Prostate gland (tissue), 2 donors: ENCODE measurements at regions not wholly inside any gene's neighbourhood (a gene's known extent, or its start where the extent isn't known, plus 50 kb on each side); places are given as distances from the start of the nearest gene placed in this dataset.

Experiments
- POLR2A ChIP-seq: fragments of 450-650 bp; IDR thresholded peaks from one replicate; pipeline ENCODE4 v1.6.1; 2016; ENCODE audit warnings: antibody characterized with exemption, mild to moderate bottlenecking
- POLR2AphosphoS5 ChIP-seq: sonication (generic); formaldehyde crosslinking; IDR thresholded peaks from one replicate; pipeline ENCODE4 v1.6.1; 2017; ENCODE audit warnings: antibody characterized with exemption
- TF ChIP-seq, protein P1 (sequence below), 4 experiments: fragments of 200-600 bp in 2 of 4; fragments of 450-650 bp in 2 of 4; sonication (generic) in 2 of 4; IDR thresholded peaks; 1 replicate in 3 of 4; 2 replicates in 1 of 4; pipeline ENCODE4 v1.5.1; 2016 to 2019; ENCODE audit warnings: antibody characterized with exemption in 4 of 4, mild to moderate bottlenecking in 2 of 4, moderate library complexity in 2 of 4

DNA sequence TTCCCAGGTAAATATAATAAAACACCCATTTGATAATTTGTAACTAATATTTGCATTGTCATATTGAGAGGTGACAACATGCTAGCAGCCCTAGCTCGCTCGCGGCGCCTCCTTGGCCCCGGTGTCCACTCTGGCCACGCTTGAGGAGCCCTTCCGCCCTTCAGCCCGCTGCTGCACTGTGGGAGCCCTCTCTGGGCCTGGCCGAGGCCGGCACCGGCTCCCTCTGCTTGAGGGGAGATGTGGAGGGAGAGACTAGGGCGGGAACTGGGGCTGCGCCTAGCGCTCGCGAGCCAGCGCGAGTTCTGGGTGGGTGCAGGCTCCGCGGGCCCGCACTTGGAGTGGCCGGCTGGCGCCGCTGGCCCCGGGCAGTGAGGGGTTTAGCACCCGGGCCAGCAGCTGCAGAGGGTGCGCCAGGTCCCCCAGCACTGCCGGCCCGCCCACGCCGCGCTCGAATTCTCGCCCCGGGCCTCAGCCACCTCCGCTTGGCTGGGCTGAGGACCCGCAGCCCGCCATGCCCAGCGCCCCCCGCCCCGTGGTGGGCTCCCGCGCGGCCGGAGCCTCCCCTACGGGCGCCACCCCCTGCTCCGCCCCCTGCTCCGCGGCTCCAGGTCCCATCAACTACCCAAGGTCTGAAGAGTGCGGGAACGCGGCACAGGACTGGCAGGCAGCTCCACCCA lies 594.4 kb downstream of the SLITRK6 start:
- TF ChIP-seq POLR2AphosphoS5 (no peak), POLR2A (no peak)
- TF ChIP-seq, protein P1, sequence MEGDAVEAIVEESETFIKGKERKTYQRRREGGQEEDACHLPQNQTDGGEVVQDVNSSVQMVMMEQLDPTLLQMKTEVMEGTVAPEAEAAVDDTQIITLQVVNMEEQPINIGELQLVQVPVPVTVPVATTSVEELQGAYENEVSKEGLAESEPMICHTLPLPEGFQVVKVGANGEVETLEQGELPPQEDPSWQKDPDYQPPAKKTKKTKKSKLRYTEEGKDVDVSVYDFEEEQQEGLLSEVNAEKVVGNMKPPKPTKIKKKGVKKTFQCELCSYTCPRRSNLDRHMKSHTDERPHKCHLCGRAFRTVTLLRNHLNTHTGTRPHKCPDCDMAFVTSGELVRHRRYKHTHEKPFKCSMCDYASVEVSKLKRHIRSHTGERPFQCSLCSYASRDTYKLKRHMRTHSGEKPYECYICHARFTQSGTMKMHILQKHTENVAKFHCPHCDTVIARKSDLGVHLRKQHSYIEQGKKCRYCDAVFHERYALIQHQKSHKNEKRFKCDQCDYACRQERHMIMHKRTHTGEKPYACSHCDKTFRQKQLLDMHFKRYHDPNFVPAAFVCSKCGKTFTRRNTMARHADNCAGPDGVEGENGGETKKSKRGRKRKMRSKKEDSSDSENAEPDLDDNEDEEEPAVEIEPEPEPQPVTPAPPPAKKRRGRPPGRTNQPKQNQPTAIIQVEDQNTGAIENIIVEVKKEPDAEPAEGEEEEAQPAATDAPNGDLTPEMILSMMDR (IDR thresholded peaks at IDR 0.05): no peak
